H9 (cell line): ENCODE measurements at regions not wholly inside any gene's neighbourhood (a gene's known extent, or its start where the extent isn't known, plus 50 kb on each side); places are given as distances from the start of the nearest gene placed in this dataset.

ENCODE experiments used
- DNase-seq: peaks from one replicate; pipeline ENCODE4 v3.0.0-alpha.2; 2017
- H2AFZ ChIP-seq: one replicate; pipeline ENCODE4 v1.6.1; 2013; ENCODE audit warnings: mild to moderate bottlenecking, low read length, control low read depth, moderate library complexity
- H2AK5ac ChIP-seq: 2 replicates; pipeline ENCODE4 v1.6.1; 2013; ENCODE audit warnings: low read length, control low read depth, mixed read lengths; ENCODE audit not compliant: insufficient read length
- H2BK120ac ChIP-seq: one replicate; pipeline ENCODE4 v1.6.1; 2013; ENCODE audit warnings: low read depth, mild to moderate bottlenecking, low read length, control low read depth, inconsistent platforms; ENCODE audit not compliant: poor library complexity, severe bottlenecking
- H2BK12ac ChIP-seq: 2 replicates; pipeline ENCODE4 v1.6.1; 2013; ENCODE audit warnings: low read length, control low read depth, mixed read lengths, low read depth; ENCODE audit not compliant: insufficient read length
- H2BK15ac ChIP-seq: 2 replicates; pipeline ENCODE4 v1.6.1; 2013; ENCODE audit warnings: low read depth, low read length, control low read depth
- H2BK20ac ChIP-seq: one replicate; pipeline ENCODE4 v1.6.1; 2013; ENCODE audit warnings: low read depth, mild to moderate bottlenecking, low read length, control low read depth, inconsistent platforms; ENCODE audit not compliant: poor library complexity, severe bottlenecking
- H2BK5ac ChIP-seq: 2 replicates; pipeline ENCODE4 v1.6.1; 2013; ENCODE audit warnings: low read length, control low read depth, mixed read lengths; ENCODE audit not compliant: insufficient read length
- H3K14ac ChIP-seq: 2 replicates; pipeline ENCODE4 v1.6.1; 2013; ENCODE audit warnings: low read length, control low read depth; ENCODE audit not compliant: insufficient read depth
- H3K18ac ChIP-seq: 2 replicates; pipeline ENCODE4 v1.6.1; 2013; ENCODE audit warnings: low read depth, mild to moderate bottlenecking, mixed read lengths, low read length, control low read depth; ENCODE audit not compliant: insufficient read length
- H3K23ac ChIP-seq: 2 replicates; pipeline ENCODE4 v1.6.1; 2013; ENCODE audit warnings: low read length, control low read depth, mixed read lengths, low read depth; ENCODE audit not compliant: insufficient read length
- H3K23me2 ChIP-seq: 2 replicates; pipeline ENCODE4 v1.6.1; 2013; ENCODE audit warnings: low read depth, mild to moderate bottlenecking, mixed read lengths, low read length, control low read depth; ENCODE audit not compliant: insufficient read length, poor library complexity, severe bottlenecking
- H3K27ac ChIP-seq: 2 replicates; pipeline ENCODE4 v1.5.1; 2013; ENCODE audit warnings: low read length, control low read depth, mixed read lengths, low read depth; ENCODE audit not compliant: insufficient read length
- H3K27me3 ChIP-seq: 2 replicates; pipeline ENCODE4 v1.6.1; 2013; ENCODE audit warnings: low read length, control low read depth, inconsistent platforms; ENCODE audit not compliant: insufficient read depth
- H3K4ac ChIP-seq: 2 replicates; pipeline ENCODE4 v1.6.1; 2013; ENCODE audit warnings: low read depth, mild to moderate bottlenecking, control low read depth, inconsistent platforms, low read length, moderate library complexity
- H3K4me1 ChIP-seq: 2 replicates; pipeline ENCODE4 v1.6.1; 2013; ENCODE audit warnings: low read length, control low read depth, inconsistent platforms; ENCODE audit not compliant: insufficient read depth
- H3K4me2 ChIP-seq: 2 replicates; pipeline ENCODE4 v1.6.1; 2013; ENCODE audit warnings: low read length, control low read depth, mixed read lengths; ENCODE audit not compliant: insufficient read length, insufficient read depth
- H3K56ac ChIP-seq: 2 replicates; pipeline ENCODE4 v1.6.1; 2013; ENCODE audit warnings: low read depth, mild to moderate bottlenecking, mixed read lengths, low read length, control low read depth; ENCODE audit not compliant: insufficient read length
- H3K79me1 ChIP-seq: 2 replicates; pipeline ENCODE4 v1.6.1; 2013; ENCODE audit warnings: low read depth, mild to moderate bottlenecking, moderate library complexity, low read length, control low read depth, inconsistent platforms; ENCODE audit not compliant: insufficient read depth, poor library complexity, severe bottlenecking
- H3K79me2 ChIP-seq: 2 replicates; pipeline ENCODE4 v1.6.1; 2013; ENCODE audit warnings: low read length, control low read depth, inconsistent platforms; ENCODE audit not compliant: insufficient read depth
- H3K9ac ChIP-seq: 2 replicates; pipeline ENCODE4 v1.6.1; 2013; ENCODE audit warnings: low read length, control low read depth, mixed read lengths; ENCODE audit not compliant: insufficient read length; ENCODE audit errors: extremely low read depth
- H3K9me3 ChIP-seq: one replicate; pipeline ENCODE4 v1.6.1; 2013; ENCODE audit warnings: low read depth, low read length, inconsistent platforms; ENCODE audit not compliant: control insufficient read depth
- H3T11ph ChIP-seq: one replicate; pipeline ENCODE4 v1.6.1; 2013; ENCODE audit warnings: mild to moderate bottlenecking, low read length, control low read depth, inconsistent platforms
- H4K20me1 ChIP-seq: one replicate; pipeline ENCODE4 v1.6.1; 2013; ENCODE audit not compliant: control insufficient read depth, insufficient read length, insufficient read depth
- H4K5ac ChIP-seq: 2 replicates; pipeline ENCODE4 v1.6.1; 2013; ENCODE audit warnings: low read depth, mild to moderate bottlenecking, mixed read lengths, low read length, control low read depth; ENCODE audit not compliant: insufficient read length
- H4K8ac ChIP-seq: replicated peaks from 2 replicates; pipeline ENCODE4 v1.6.1; 2013; ENCODE audit warnings: low read length, control low read depth, mixed read lengths, low read depth; ENCODE audit not compliant: insufficient read length
- H4K91ac ChIP-seq: 2 replicates; pipeline ENCODE4 v1.6.1; 2013; ENCODE audit warnings: low read depth, mild to moderate bottlenecking, moderate library complexity, mixed read lengths, low read length, control low read depth; ENCODE audit not compliant: insufficient read length
- H3K27ac Mint-ChIP-seq, 3 experiments: 2 replicates in 2 of 3; 3 replicates in 1 of 3; pipeline ENCODE4 v1.8.0; 2020 to 2021; ENCODE audit warnings: mixed read lengths in 3 of 3, mild to moderate bottlenecking in 1 of 3, moderate library complexity in 1 of 3
- H3K27me3 Mint-ChIP-seq: 2 replicates; pipeline ENCODE4 v1.8.0; 2021; ENCODE audit warnings: low read depth, mild to moderate bottlenecking, moderate library complexity, mixed read lengths
- H3K36me3 Mint-ChIP-seq, 3 experiments: 2 replicates in 2 of 3; 3 replicates in 1 of 3; pipeline ENCODE4 v1.8.0; 2020 to 2021; ENCODE audit warnings: low read depth in 3 of 3, mixed read lengths in 3 of 3; ENCODE audit not compliant: insufficient read depth in 1 of 3
- H3K4me1 Mint-ChIP-seq, 2 experiments: 2 replicates each; pipeline ENCODE4 v1.8.0; 2020; ENCODE audit warnings: mixed read lengths in 2 of 2
- H3K4me3 Mint-ChIP-seq, 2 experiments: 2 replicates in 1 of 2; 3 replicates in 1 of 2; pipeline ENCODE4 v1.8.0; 2020 to 2021; ENCODE audit warnings: mild to moderate bottlenecking in 2 of 2, mixed read lengths in 2 of 2, moderate library complexity in 1 of 2
- H3K9me3 Mint-ChIP-seq, 2 experiments: 2 replicates in 1 of 2; 3 replicates in 1 of 2; pipeline ENCODE4 v1.8.0; 2020; ENCODE audit warnings: mild to moderate bottlenecking in 2 of 2, mixed read lengths in 2 of 2, moderate library complexity in 1 of 2
- CTCF ChIP-seq: fragments of 200-600 bp; sonication (generic); conservative IDR thresholded peaks from 3 replicates; pipeline ENCODE4 v1.8.0; 2021; ENCODE audit warnings: antibody characterized with exemption, mild to moderate bottlenecking
- WGBS: extraction: QIAGEN DNeasy Blood & Tissue Kit; methylation state at CpG from one replicate; pipeline ENCODE4 v1.1.7; 2013; ENCODE audit warnings: missing lambda C conversion rate, low lambda C conversion rate, mixed read lengths; ENCODE audit not compliant: insufficient read length; ENCODE audit errors: extremely low coverage; 5-methylcytosine and 5-hydroxymethylcytosine counted together

GRCh38 chr5:82684165-82684564 lies 393.0 kb downstream of the TMEM167A start:
- H4K20me1 ChIP-seq = no peaks in the 10 kb centered on the region
- H2AK5ac ChIP-seq = no peak overlapping the region
- Mint-ChIP-seq H3K4me1 (no peaks in the 10 kb centered on the region), H3K4me3 (no peak overlapping the region), H3K36me3 (0 out of 7 replicates have a peak, but pooled peaks cover 0 to 4% (median 0%) of the 10 kb centered on the region in 3 experiments), H3K9me3 (no peaks in the 10 kb centered on the region), H3K27ac (no peak overlapping the region), H3K27me3 (no peaks in the 10 kb centered on the region)
- no peak for DNase-seq
- H3K14ac ChIP-seq = no peak overlapping the region
- no peak overlapping the region for H4K8ac ChIP-seq
- H3K4me2 ChIP-seq = no peak overlapping the region
- H3K4ac ChIP-seq = no peak overlapping the region
- no peaks in the 10 kb centered on the region for H3K27me3 ChIP-seq
- no peaks in the 10 kb centered on the region for H3K23me2 ChIP-seq
- H3K18ac ChIP-seq = no peak overlapping the region
- no CpG with 5 or more reads among the region's 2 CpGs for WGBS
- H2BK15ac ChIP-seq = no peak overlapping the region
- H4K5ac ChIP-seq = no peak overlapping the region
- H2BK5ac ChIP-seq = no peak overlapping the region
- H3K9me3 ChIP-seq = no peaks in the 10 kb centered on the region
- peaks cover 2% of the 10 kb centered on the region for H3K4me1 ChIP-seq
- TF ChIP-seq CTCF = no peak
- no peak overlapping the region for H3K9ac ChIP-seq
- H3K79me1 ChIP-seq = no peaks in the 10 kb centered on the region
- no peak overlapping the region for H3K23ac ChIP-seq
- no peaks in the 10 kb centered on the region for H3K79me2 ChIP-seq
- no peak overlapping the region for H2AFZ ChIP-seq
- no peak overlapping the region for H2BK12ac ChIP-seq
- no peak overlapping the region for H3K27ac ChIP-seq
- H4K91ac ChIP-seq = no peak overlapping the region
- H2BK20ac ChIP-seq = no peak overlapping the region
- H3T11ph ChIP-seq = no peak overlapping the region
- no peak overlapping the region for H3K56ac ChIP-seq
- no peak overlapping the region for H2BK120ac ChIP-seq
